NCI-H446 (cell line): ENCODE measurements at regions not wholly inside any gene's neighbourhood (a gene's known extent, or its start where the extent isn't known, plus 50 kb on each side); places are given as distances from the start of the nearest gene placed in this dataset.
"Not testable (repeated sequence)": the region's sequence is repeated elsewhere in the genome, so short reads cannot be mapped to it uniquely, and the experiment has no call there.

Source experiments
- DNase-seq, 2 experiments: peaks; one replicate each; lab custom pipeline; 2025; lab: John Stamatoyannopoulos, UW

GRCh38 chr4:54403700-54404453 lies 174.8 kb downstream of the PDGFRA start:
- no peak for DNase-seq

GRCh38 chr4:54409270-54409817 lies 180.3 kb downstream of the PDGFRA start:
- not testable (repeated sequence) for DNase-seq

GRCh38 chr4:54414545-54414944 lies 185.5 kb downstream of the PDGFRA start:
- no peak for DNase-seq

- no peak for DNase-seq
Observed at GRCh38 chr4:54417476-54417875, 188.4 kb downstream of the PDGFRA start.

GRCh38 chr4:54418468-54418867 lies 189.4 kb downstream of the PDGFRA start:
- DNase-seq = no peak

DNA sequence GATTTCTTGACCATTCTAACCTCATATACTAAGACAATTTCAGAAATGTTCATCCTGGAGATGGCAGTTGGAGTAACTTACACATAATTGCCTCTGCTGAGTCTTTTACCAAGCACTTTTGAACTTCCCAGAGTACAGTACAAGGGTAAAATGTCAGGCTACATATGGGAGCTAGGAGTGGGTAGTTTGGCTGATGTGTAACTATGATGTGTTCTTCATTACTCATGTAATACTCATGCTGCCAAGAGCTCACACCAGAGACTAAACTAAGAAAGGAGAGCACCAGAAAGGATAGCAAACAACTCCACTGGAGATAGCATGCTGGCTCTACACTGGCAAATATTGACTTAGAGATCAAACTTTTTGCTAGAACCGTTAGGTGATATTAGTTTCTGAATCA lies 194.0 kb downstream of the PDGFRA start:
- DNase-seq = no peak

DNA sequence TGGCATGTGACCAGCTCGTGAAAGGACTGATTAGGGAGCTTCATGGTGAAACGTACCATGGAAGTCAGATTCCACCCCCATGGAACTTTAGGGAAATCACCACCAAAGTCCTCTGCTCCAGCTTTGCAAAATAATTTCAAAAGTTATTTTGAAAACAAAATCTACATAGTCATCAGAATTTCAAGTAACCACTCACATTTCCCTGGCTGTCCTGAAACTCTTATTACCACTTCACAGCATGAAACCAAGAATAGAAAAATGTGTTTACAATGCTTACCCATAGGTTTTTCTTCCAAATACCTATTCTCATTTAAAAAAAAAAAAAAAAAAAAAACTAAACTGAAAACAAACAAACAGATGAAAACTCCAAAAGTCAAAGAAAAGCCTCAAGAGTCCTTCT lies 198.7 kb downstream of the PDGFRA start:
- DNase-seq = no peak

- DNase-seq = no peak
Observed at GRCh38 chr4:54428940-54429339, 199.8 kb downstream of the PDGFRA start.

DNA sequence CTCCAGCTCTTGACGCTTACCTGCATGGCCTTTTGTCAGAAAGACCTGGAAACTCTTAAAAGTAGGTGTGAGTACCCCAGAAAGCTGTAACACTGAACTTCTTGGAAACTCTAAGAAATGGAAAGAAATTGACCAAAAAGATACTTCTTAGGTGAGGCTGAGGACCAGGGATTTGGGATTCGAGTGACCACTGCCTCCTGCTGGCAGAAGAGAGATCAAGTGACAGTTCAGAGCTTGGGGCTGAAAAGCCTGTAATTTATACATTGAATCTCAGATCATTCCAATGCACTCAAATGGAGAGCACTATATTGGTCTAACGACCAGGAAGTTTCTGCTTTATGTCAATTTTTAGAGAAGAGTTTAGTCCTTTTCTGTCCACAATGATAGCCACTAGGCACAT lies 204.6 kb downstream of the PDGFRA start:
- DNase-seq = no peak

GRCh38 chr4:54439831-54440243 lies 210.7 kb downstream of the PDGFRA start:
- no peak for DNase-seq

DNA sequence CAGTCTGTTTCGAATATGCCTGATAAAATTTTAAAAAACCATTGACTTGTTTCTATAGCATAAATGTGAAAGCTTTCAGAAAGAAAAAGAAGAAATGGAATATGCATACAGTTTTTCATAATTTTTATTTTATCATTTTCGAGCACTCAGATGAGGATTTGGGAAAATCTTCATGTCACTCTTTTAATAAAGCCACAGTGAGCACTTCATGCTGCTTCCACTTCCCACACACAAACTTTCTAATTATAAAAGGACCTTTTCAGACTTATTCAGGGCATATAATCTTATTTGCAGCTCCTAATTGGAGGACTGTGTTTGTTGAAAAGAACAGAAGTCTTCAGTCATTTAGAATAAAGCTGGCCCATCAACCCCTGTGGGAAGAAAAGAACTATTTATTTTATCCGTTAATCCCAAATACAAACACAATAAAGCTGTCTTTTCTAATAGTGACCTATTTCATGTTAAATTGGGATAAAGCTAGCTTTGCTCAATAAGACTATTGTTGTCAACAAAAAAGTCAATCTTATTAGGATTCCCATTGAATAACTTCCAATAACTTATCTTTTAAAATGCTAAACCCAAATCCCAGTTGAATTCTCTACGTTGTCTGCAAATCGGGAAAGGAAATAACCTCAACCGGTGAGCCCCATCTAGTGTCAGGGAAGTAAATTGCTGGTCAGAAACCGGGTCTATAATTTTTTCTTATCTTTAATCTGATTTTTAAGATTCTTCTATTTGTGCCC lies 211.5 kb downstream of the PDGFRA start:
- DNase-seq = peak in 1 of 2 experiments; percentile 13

- DNase-seq = no peak
Observed at GRCh38 chr4:54445866-54446265, 211.9 kb upstream of the KIT start.

DNA sequence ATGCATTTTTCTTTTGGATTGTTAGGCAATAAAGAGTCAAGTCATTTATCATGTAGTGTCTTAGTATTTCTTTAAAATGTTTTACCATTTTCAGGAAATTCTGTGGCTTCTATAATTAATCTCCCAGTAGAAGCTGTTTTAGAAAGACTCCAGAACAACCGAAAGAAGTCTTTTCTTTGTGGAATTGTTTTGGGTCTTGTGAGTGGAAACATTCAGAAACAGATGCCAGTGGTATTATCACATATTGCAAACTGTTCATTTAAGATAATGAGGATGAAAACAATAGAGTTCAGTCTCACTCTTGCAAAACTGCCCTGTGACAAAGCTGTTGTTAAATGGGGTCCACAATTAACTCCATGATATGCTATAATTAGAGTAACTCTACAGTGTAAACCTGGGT lies 211.2 kb upstream of the KIT start:
- no peak for DNase-seq

DNA sequence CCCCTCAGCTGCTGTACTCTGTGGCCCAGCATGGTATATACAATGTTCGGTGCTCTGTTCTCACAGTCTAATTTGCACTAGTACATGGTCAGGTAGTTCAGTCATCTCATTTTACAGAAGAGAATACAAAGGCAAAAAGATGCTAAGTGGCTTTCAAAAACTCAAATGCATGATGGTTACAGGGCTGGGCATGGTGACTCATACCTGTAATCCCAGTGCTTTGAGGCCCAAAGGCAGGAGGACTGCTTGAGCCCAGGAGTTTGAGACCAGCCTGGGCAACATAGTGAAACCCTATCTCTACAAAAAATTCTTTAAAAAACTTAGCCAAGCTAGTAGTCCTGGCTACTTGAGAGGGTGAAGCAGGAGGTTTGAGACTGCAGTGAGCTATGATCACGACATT lies 210.5 kb upstream of the KIT start:
- DNase-seq = no peak

- no peak for DNase-seq
Observed at GRCh38 chr4:54449999-54450398, 207.8 kb upstream of the KIT start.

GRCh38 chr4:54466960-54467359 lies 190.8 kb upstream of the KIT start:
- not testable (repeated sequence) for DNase-seq

- no peak for DNase-seq
Observed at GRCh38 chr4:54473077-54473545, 184.6 kb upstream of the KIT start.

- no peak for DNase-seq
Observed at GRCh38 chr4:54473798-54474197, 184.0 kb upstream of the KIT start.

- no peak for DNase-seq
Observed at GRCh38 chr4:54475546-54475945, 182.2 kb upstream of the KIT start.

GRCh38 chr4:54482529-54483200 lies 175.1 kb upstream of the KIT start:
- no peak for DNase-seq

- no peak for DNase-seq
Observed at GRCh38 chr4:54484383-54484782, 173.4 kb upstream of the KIT start.

- DNase-seq = no peak
Observed at GRCh38 chr4:54487491-54487890, 170.3 kb upstream of the KIT start.

- DNase-seq = no peak
Observed at GRCh38 chr4:54493862-54494261, 163.9 kb upstream of the KIT start.
